ENCODE measurements at regions not wholly inside any gene's neighbourhood (a gene's known extent, or its start where the extent isn't known, plus 50 kb on each side); places are given as distances from the start of the nearest gene placed in this dataset.
"Not testable (repeated sequence)": the region's sequence is repeated elsewhere in the genome, so short reads cannot be mapped to it uniquely, and the experiment has no call there.

DNA sequence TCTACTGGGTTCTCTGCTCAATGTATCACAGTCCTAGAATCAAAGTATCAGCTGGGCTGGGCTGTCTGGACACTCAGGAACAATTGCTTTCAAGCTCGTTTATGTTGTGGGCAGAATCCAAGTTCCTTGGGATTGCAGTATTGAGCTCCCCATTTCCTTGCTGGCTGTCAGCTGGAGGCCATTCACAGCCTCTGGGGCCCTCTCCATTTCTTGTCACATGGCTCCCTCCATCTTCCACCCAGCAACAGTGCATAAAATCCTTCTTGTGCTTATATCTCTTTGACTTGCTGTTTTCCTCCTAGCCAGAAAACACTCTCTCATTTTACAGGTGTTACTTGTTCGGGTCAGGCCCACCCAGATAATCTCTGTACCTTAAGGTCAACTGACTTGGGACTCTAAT, 363.5 kb downstream of the IGSF11 start:
- no peak for DNase-seq

GRCh38 chr3:118675305-118675704, 359.3 kb downstream of the IGSF11 start:
- DNase-seq, result no peak

GRCh38 chr3:118678663-118679062, 356.0 kb downstream of the IGSF11 start:
- DNase-seq, result not testable (repeated sequence)

DNA sequence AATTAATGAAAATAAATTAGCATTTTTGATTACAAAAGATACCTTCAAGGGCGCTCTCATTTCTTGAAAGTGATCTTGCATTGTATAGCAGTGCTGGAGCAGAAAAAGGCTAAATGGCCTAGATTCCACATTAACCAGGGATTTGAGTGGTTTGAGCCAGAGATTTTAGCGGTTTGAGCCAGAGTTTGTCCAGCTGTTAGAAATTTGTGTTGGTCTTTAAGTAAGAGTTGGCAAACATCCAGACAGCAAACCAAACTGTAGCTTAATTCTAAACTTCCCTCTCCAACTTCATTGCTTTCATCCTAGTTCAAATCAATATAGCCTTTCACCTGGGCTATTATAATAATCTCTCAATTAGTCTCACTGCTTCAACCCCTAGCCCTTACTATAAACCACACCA, 351.7 kb downstream of the IGSF11 start:
- DNase-seq, result no peak

- DNase-seq, result no peak
Observed at GRCh38 chr3:118683636-118684035, 351.0 kb downstream of the IGSF11 start.

DNA sequence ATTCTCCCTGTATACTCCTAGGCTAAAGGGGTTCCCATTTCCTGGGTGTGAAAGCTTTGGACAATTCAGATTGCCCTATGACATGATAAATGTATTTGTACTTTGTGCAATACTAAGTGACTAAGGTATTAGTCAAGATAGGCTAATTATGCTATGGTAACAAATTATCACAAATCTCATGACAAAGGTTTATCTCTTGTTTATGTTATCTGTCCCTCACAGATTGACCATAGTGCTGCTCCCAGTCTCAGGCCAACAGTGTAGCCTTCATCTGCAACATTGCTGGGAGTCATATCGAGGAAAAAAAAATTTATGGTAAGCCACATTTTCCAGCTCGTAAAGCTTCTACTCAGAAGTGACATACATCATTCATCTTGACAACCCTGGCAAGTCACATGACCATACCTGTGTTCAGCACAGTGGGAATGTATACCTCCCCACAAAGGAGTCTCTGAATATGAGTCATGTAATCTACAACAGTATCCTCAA, 346.2 kb downstream of the IGSF11 start:
- no peak for DNase-seq

GRCh38 chr3:118692416-118692815, 342.2 kb downstream of the IGSF11 start:
- no peak for DNase-seq

DNA sequence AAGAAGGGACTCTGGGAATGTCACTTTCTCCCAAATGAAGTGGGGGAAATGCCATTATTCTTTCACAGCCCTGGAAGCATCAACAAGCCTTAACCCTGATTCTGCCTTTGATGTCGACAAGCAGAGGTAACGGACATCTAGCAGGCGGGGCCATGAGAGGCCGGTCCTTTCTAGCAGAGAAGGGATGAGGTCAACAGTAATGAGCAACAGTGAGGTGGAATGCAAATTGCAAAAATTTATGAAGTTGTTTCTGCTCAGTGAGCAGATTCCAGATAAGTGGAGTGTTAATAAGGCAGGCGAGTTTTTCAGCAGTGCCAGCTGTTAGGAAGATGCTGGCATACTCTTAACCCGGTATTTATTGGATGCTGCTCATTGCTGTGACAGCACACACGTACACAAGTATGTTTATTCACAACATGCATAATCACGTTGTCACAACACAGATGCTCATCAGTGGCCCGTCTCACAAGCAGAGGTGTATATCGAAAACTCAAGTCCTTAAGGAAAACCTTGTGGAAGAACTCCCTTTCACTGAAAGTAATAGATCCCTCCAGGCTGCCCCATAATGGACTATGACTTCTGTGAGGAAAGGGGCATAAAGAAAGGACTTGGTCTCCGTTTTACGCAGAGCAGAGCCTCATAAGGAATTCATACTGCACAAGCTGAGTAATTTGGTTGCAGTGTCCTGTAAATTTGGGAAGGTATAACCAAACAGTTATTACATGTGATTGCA, 329.0 kb downstream of the IGSF11 start:
- DNase-seq, result no peak

- DNase-seq, result no peak
Observed at GRCh38 chr3:118707991-118708390, 326.7 kb downstream of the IGSF11 start.

DNA sequence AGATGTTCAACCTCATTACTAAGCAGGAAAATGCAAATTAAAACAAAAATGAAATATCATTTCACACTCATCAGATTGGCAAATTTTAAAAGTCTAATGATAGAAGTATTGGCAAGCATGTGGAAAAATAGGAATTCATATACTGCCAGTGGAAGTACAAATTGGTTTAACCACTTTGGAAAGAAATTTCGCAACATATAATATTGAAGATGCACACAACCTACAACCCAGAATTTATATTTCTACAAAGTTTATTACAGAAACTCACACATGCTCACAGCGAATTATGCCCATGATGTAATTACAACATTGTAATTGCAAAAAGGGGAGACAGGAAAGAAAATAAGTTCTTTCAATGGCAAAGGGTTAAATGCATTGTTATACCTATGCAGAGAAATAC, 324.1 kb downstream of the IGSF11 start:
- DNase-seq, result no peak

DNA sequence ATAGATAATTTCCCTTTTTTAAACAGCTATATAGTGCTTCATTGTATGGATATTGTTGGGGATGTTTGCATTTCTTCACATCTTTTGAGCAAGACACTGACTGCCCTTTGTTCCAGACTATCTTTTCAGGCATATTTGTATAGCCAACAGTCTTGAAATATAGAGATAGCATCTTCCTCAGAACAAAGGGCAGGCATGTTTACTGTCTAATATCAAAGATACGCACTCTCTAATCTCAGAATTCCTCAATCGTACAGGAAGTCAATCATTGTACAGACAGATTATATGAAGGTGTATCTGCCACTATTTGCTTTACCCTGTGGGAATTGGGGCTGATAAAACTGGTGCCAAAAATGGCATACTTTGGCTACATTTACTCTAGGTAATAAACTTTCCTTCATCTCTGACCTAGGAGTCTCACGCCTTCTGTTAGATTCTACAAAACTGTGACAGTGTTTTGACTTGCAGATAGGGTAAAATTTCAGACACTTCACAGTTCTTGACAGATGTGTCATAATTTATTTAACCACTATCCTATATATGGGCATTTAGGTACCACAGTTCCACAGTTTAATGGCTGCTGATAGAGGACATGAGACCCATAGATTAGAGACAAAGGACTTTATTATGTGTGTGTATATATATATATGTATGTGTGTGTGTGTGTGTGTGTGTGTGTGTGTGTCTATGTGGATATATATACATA, 321.0 kb downstream of the IGSF11 start:
- no peak for DNase-seq

- no peak for DNase-seq
Observed at GRCh38 chr3:118714800-118715199, 319.8 kb downstream of the IGSF11 start.

DNA sequence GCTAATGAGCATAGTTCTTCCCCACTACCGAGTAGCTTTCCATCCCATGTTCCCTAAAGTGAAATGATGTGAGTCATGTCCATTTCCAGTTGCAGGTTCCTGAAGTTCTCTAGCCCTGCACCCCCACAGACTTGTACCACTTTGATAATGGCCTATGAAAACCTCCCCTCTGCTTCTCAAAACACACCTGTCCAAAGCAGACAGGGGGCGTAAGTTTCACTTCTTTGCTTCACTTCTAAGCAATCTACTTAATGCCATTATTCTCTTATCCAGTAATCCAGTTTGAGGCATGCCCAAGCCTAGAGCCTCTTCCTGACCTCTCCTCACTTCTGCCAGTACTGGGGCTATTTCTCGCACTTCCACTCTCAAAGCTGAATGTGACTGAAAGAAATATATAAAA, 305.1 kb downstream of the IGSF11 start:
- DNase-seq, result no peak

DNA sequence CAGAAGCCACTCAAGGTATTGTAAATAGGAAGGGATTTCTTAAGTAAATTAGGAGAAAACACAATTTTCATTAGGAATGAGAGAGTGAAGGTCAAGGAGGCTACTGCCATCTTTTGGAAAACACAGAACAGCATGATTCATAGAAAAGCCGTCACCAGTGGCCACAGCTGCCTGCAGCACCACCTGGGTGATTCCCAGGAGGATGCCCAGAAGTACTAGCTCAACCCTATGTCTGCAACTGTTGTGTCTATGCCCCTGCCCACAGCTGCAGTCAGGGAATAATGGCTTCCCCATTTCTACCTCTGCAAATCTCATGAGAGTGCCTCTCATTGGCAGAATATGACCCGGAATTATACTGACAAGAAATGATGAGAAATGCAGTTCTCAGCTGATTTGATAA, 300.0 kb downstream of the IGSF11 start:
- DNase-seq, result no peak

GRCh38 chr3:118736107-118736506, 298.5 kb downstream of the IGSF11 start:
- no peak for DNase-seq

DNA sequence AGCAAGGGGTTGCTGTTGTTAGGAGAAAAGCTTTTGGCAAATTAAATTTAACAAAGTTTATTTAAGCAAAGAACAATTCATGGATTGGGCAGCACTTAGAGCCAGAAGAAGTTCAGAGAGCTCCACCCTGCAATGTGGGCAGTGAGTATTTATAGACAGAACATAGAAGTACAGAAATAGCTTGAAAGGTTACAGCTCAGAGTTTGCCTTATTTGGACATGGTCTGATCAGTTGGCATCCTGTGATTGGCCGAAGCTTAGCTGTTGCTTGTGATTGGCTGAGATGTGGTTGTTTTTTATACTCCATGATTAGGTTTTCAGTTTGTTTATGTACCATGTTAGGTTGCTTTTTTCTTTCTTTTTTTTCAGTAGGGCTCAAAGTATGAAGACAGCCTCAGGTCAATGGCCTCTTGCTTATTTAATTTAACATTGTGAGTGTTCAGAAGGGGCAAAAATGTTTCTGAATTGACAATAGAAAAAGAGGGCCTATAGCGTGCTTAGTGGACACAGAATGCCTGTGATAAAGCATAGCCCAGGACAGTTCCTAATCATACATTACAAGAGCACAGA, 293.8 kb downstream of the IGSF11 start:
- no peak for DNase-seq

DNA sequence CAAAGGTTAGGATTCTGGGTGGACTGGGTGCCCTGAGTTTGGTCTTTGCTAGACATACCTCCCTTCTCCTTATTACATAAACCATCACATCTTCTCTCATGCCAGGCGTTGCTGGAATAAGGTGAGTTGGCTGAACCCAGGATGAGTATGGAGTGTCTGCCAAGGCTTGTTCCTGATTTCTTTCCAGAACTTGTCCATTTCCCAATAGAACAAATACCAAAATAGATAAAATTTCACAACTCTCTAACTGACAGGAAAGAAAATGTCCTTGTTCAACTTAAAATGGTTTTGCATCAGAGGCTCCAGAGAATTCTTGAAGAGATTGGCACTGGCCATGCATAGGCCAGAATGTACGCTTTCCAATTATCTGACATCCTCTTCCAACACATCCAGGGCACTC, 291.9 kb downstream of the IGSF11 start:
- no peak for DNase-seq

DNA sequence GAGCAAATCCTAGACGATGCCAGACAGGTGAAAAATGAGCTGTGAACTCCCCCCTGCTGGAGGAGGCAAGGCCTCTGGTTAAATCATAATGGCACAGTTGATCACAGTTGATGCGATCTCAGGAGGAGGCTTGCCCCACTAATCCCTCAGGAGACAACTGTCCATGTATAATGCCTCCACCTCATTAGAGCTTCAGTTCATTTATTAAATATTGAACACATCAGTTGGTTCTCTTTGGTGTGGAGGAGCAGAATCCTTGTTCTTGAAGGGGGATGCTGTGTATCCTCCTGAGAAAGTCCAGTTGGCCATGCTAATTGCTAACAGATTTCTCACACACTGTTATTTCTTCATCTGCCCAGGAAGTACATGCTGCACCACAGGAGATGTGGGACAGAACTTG, 290.5 kb downstream of the IGSF11 start:
- no peak for DNase-seq

DNA sequence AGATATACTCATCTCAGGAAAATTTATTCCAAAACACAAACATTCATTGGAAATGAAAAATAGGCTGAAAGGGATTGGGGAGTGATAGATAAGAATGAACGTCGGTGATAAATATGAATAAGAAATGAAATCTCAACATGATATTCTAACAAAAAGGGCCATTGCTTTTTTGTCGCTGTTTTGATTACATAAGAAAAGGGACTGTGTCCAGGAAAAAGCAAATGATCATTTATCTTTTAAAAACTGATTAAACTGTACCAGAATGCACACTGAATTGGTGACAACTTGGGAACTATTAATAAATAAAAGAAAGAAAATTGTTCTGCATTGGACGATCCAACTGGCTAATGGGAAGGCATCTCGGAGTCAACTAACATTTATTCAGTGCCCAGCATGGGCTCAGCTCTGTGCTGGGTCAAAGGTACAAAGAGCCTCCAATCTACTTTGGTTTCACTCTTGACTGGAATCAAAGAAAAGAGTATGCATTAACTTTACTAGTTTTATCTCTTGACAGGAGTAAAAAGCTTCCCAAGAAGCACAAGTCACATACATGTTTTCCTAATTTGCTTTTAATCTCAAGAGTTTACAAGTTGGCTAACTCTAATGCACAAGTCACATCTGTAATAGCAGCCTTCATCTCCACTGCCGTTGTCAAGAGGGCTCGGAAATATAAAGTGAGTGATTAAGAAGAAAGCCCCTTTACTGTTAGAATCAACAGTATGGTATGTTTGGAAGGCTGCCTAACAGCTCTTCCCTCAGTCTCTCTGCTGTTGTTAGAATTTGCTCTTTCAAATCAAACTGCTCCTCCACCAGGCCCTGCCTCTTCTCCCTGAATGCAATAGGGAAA, 280.0 kb downstream of the IGSF11 start:
- DNase-seq, result no peak

GRCh38 chr3:118755253-118755801, 279.3 kb downstream of the IGSF11 start:
- no peak for DNase-seq

GRCh38 chr3:118760585-118761290, 273.9 kb downstream of the IGSF11 start:
- DNase-seq, result no peak

DNA sequence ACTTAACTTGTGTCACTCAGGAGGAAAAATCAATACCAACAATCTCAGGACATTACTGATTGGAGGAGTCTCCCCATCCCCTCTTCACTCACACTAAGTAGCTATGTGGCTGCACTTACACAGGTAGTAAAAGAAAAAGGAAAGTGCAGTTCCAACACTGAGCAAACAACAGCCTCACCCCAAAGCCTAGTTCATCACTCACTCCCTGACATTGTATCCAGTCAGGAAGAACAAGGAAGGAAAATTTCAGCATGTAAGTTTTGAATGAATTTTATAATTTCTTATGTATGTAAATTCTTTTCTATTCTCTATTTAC, 273.4 kb downstream of the IGSF11 start:
- DNase-seq, result no peak
